H9 (cell line): ENCODE measurements at regions not wholly inside any gene's neighbourhood (a gene's known extent, or its start where the extent isn't known, plus 50 kb on each side); places are given as distances from the start of the nearest gene placed in this dataset.

Source experiments
- DNase-seq: peaks from one replicate; pipeline ENCODE4 v3.0.0-alpha.2; 2017
- H2AFZ ChIP-seq: one replicate; pipeline ENCODE4 v1.6.1; 2013; ENCODE audit warnings: mild to moderate bottlenecking, low read length, control low read depth, moderate library complexity
- H2AK5ac ChIP-seq: 2 replicates; pipeline ENCODE4 v1.6.1; 2013; ENCODE audit warnings: low read length, control low read depth, mixed read lengths; ENCODE audit not compliant: insufficient read length
- H2BK120ac ChIP-seq: one replicate; pipeline ENCODE4 v1.6.1; 2013; ENCODE audit warnings: low read depth, mild to moderate bottlenecking, low read length, control low read depth, inconsistent platforms; ENCODE audit not compliant: poor library complexity, severe bottlenecking
- H2BK12ac ChIP-seq: 2 replicates; pipeline ENCODE4 v1.6.1; 2013; ENCODE audit warnings: low read length, control low read depth, mixed read lengths, low read depth; ENCODE audit not compliant: insufficient read length
- H2BK15ac ChIP-seq: 2 replicates; pipeline ENCODE4 v1.6.1; 2013; ENCODE audit warnings: low read depth, low read length, control low read depth
- H2BK20ac ChIP-seq: one replicate; pipeline ENCODE4 v1.6.1; 2013; ENCODE audit warnings: low read depth, mild to moderate bottlenecking, low read length, control low read depth, inconsistent platforms; ENCODE audit not compliant: poor library complexity, severe bottlenecking
- H2BK5ac ChIP-seq: 2 replicates; pipeline ENCODE4 v1.6.1; 2013; ENCODE audit warnings: low read length, control low read depth, mixed read lengths; ENCODE audit not compliant: insufficient read length
- H3K14ac ChIP-seq: 2 replicates; pipeline ENCODE4 v1.6.1; 2013; ENCODE audit warnings: low read length, control low read depth; ENCODE audit not compliant: insufficient read depth
- H3K18ac ChIP-seq: 2 replicates; pipeline ENCODE4 v1.6.1; 2013; ENCODE audit warnings: low read depth, mild to moderate bottlenecking, mixed read lengths, low read length, control low read depth; ENCODE audit not compliant: insufficient read length
- H3K23ac ChIP-seq: 2 replicates; pipeline ENCODE4 v1.6.1; 2013; ENCODE audit warnings: low read length, control low read depth, mixed read lengths, low read depth; ENCODE audit not compliant: insufficient read length
- H3K23me2 ChIP-seq: 2 replicates; pipeline ENCODE4 v1.6.1; 2013; ENCODE audit warnings: low read depth, mild to moderate bottlenecking, mixed read lengths, low read length, control low read depth; ENCODE audit not compliant: insufficient read length, poor library complexity, severe bottlenecking
- H3K27ac ChIP-seq: 2 replicates; pipeline ENCODE4 v1.5.1; 2013; ENCODE audit warnings: low read length, control low read depth, mixed read lengths, low read depth; ENCODE audit not compliant: insufficient read length
- H3K27me3 ChIP-seq: 2 replicates; pipeline ENCODE4 v1.6.1; 2013; ENCODE audit warnings: low read length, control low read depth, inconsistent platforms; ENCODE audit not compliant: insufficient read depth
- H3K4ac ChIP-seq: 2 replicates; pipeline ENCODE4 v1.6.1; 2013; ENCODE audit warnings: low read depth, mild to moderate bottlenecking, control low read depth, inconsistent platforms, low read length, moderate library complexity
- H3K4me1 ChIP-seq: 2 replicates; pipeline ENCODE4 v1.6.1; 2013; ENCODE audit warnings: low read length, control low read depth, inconsistent platforms; ENCODE audit not compliant: insufficient read depth
- H3K4me2 ChIP-seq: 2 replicates; pipeline ENCODE4 v1.6.1; 2013; ENCODE audit warnings: low read length, control low read depth, mixed read lengths; ENCODE audit not compliant: insufficient read length, insufficient read depth
- H3K56ac ChIP-seq: 2 replicates; pipeline ENCODE4 v1.6.1; 2013; ENCODE audit warnings: low read depth, mild to moderate bottlenecking, mixed read lengths, low read length, control low read depth; ENCODE audit not compliant: insufficient read length
- H3K79me1 ChIP-seq: 2 replicates; pipeline ENCODE4 v1.6.1; 2013; ENCODE audit warnings: low read depth, mild to moderate bottlenecking, moderate library complexity, low read length, control low read depth, inconsistent platforms; ENCODE audit not compliant: insufficient read depth, poor library complexity, severe bottlenecking
- H3K79me2 ChIP-seq: 2 replicates; pipeline ENCODE4 v1.6.1; 2013; ENCODE audit warnings: low read length, control low read depth, inconsistent platforms; ENCODE audit not compliant: insufficient read depth
- H3K9ac ChIP-seq: 2 replicates; pipeline ENCODE4 v1.6.1; 2013; ENCODE audit warnings: low read length, control low read depth, mixed read lengths; ENCODE audit not compliant: insufficient read length; ENCODE audit errors: extremely low read depth
- H3K9me3 ChIP-seq: one replicate; pipeline ENCODE4 v1.6.1; 2013; ENCODE audit warnings: low read depth, low read length, inconsistent platforms; ENCODE audit not compliant: control insufficient read depth
- H3T11ph ChIP-seq: one replicate; pipeline ENCODE4 v1.6.1; 2013; ENCODE audit warnings: mild to moderate bottlenecking, low read length, control low read depth, inconsistent platforms
- H4K20me1 ChIP-seq: one replicate; pipeline ENCODE4 v1.6.1; 2013; ENCODE audit not compliant: control insufficient read depth, insufficient read length, insufficient read depth
- H4K5ac ChIP-seq: 2 replicates; pipeline ENCODE4 v1.6.1; 2013; ENCODE audit warnings: low read depth, mild to moderate bottlenecking, mixed read lengths, low read length, control low read depth; ENCODE audit not compliant: insufficient read length
- H4K8ac ChIP-seq: replicated peaks from 2 replicates; pipeline ENCODE4 v1.6.1; 2013; ENCODE audit warnings: low read length, control low read depth, mixed read lengths, low read depth; ENCODE audit not compliant: insufficient read length
- H4K91ac ChIP-seq: 2 replicates; pipeline ENCODE4 v1.6.1; 2013; ENCODE audit warnings: low read depth, mild to moderate bottlenecking, moderate library complexity, mixed read lengths, low read length, control low read depth; ENCODE audit not compliant: insufficient read length
- H3K27ac Mint-ChIP-seq, 3 experiments: 2 replicates in 2 of 3; 3 replicates in 1 of 3; pipeline ENCODE4 v1.8.0; 2020 to 2021; ENCODE audit warnings: mixed read lengths in 3 of 3, mild to moderate bottlenecking in 1 of 3, moderate library complexity in 1 of 3
- H3K27me3 Mint-ChIP-seq: 2 replicates; pipeline ENCODE4 v1.8.0; 2021; ENCODE audit warnings: low read depth, mild to moderate bottlenecking, moderate library complexity, mixed read lengths
- H3K36me3 Mint-ChIP-seq, 3 experiments: 2 replicates in 2 of 3; 3 replicates in 1 of 3; pipeline ENCODE4 v1.8.0; 2020 to 2021; ENCODE audit warnings: low read depth in 3 of 3, mixed read lengths in 3 of 3; ENCODE audit not compliant: insufficient read depth in 1 of 3
- H3K4me1 Mint-ChIP-seq, 2 experiments: 2 replicates each; pipeline ENCODE4 v1.8.0; 2020; ENCODE audit warnings: mixed read lengths in 2 of 2
- H3K4me3 Mint-ChIP-seq, 2 experiments: 2 replicates in 1 of 2; 3 replicates in 1 of 2; pipeline ENCODE4 v1.8.0; 2020 to 2021; ENCODE audit warnings: mild to moderate bottlenecking in 2 of 2, mixed read lengths in 2 of 2, moderate library complexity in 1 of 2
- H3K9me3 Mint-ChIP-seq, 2 experiments: 2 replicates in 1 of 2; 3 replicates in 1 of 2; pipeline ENCODE4 v1.8.0; 2020; ENCODE audit warnings: mild to moderate bottlenecking in 2 of 2, mixed read lengths in 2 of 2, moderate library complexity in 1 of 2
- WGBS: extraction: QIAGEN DNeasy Blood & Tissue Kit; methylation state at CpG from one replicate; pipeline ENCODE4 v1.1.7; 2013; ENCODE audit warnings: missing lambda C conversion rate, low lambda C conversion rate, mixed read lengths; ENCODE audit not compliant: insufficient read length; ENCODE audit errors: extremely low coverage; 5-methylcytosine and 5-hydroxymethylcytosine counted together
- TF ChIP-seq, protein P1 (sequence below): fragments of 200-600 bp; sonication (generic); conservative IDR thresholded peaks from 3 replicates; pipeline ENCODE4 v1.8.0; 2021; ENCODE audit warnings: antibody characterized with exemption, mild to moderate bottlenecking

DNA sequence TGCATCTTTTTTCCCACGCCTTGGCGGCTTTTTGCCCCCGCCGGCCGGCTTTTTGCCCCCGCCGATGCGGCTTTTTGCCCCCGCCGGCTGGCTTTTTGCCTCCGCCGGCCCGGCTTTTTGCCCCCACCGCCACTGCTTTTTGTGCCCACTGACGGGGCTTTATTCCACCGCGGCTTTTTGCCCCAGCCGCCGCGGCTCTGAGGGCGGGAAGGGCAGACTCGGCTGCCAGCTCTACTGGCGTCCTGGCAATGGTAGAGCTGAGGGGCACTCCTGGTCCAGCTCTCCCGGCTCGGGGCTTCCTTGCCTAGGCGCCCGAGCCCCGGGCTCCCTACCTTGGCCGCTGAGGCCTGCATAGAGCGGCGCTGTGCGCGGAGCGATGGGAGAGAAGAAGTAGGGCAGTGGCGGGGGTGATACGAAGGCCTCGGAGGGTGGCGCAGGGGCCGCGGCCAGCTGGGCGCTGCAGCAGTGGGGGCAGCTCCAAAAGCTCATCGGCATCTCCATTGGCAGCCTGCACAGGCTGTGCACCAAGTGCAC lies 591.4 kb downstream of the TP53TG3F start:
- Histone ChIP-seq H3K79me2 (no peaks in the 10 kb centered on the region), H4K8ac (no peak overlapping the region), H2BK120ac (no peak overlapping the region), H3K4ac (no peak overlapping the region), H3T11ph (no peak overlapping the region), H3K79me1 (no peaks in the 10 kb centered on the region), H3K14ac (no peak overlapping the region), H3K4me1 (no peaks in the 10 kb centered on the region), H3K27me3 (no peaks in the 10 kb centered on the region), H3K18ac (no peak overlapping the region), H2AFZ (no peak overlapping the region), H2BK12ac (no peak overlapping the region), H4K91ac (no peak overlapping the region), H2BK5ac (no peak overlapping the region), H3K56ac (no peak overlapping the region), H4K20me1 (no peaks in the 10 kb centered on the region), H3K9ac (no peak overlapping the region), H2AK5ac (no peak overlapping the region), H2BK20ac (no peak overlapping the region), H3K4me2 (no peak overlapping the region), H3K23ac (no peak overlapping the region), H3K23me2 (no peaks in the 10 kb centered on the region), H3K27ac (no peak overlapping the region), H4K5ac (no peak overlapping the region), H2BK15ac (no peak overlapping the region), H3K9me3 (peaks cover 8% of the 10 kb centered on the region)
- H3K27me3 Mint-ChIP-seq = peaks cover 6% of the 10 kb centered on the region
- no peaks in the 10 kb centered on the region for H3K4me1 Mint-ChIP-seq
- no peak overlapping the region for H3K27ac Mint-ChIP-seq
- no peak overlapping the region for H3K4me3 Mint-ChIP-seq
- WGBS = no CpG with 5 or more reads among the region's 42 CpGs
- H3K9me3 Mint-ChIP-seq = peaks cover 83 to 86% of the 10 kb centered on the region in 2 experiments
- TF ChIP-seq, protein P1, sequence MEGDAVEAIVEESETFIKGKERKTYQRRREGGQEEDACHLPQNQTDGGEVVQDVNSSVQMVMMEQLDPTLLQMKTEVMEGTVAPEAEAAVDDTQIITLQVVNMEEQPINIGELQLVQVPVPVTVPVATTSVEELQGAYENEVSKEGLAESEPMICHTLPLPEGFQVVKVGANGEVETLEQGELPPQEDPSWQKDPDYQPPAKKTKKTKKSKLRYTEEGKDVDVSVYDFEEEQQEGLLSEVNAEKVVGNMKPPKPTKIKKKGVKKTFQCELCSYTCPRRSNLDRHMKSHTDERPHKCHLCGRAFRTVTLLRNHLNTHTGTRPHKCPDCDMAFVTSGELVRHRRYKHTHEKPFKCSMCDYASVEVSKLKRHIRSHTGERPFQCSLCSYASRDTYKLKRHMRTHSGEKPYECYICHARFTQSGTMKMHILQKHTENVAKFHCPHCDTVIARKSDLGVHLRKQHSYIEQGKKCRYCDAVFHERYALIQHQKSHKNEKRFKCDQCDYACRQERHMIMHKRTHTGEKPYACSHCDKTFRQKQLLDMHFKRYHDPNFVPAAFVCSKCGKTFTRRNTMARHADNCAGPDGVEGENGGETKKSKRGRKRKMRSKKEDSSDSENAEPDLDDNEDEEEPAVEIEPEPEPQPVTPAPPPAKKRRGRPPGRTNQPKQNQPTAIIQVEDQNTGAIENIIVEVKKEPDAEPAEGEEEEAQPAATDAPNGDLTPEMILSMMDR = no peak
- H3K36me3 Mint-ChIP-seq = peaks cover 16 to 35% (median 25%) of the 10 kb centered on the region in 3 experiments
- no peak for DNase-seq
